ENCODE measurements at regions not wholly inside any gene's neighbourhood (a gene's known extent, or its start where the extent isn't known, plus 50 kb on each side); places are given as distances from the start of the nearest gene placed in this dataset.

- no peak overlapping the region for H3K27ac ChIP-seq
- no peak for TF ChIP-seq CTCF (conservative IDR thresholded peaks at IDR 0.05)
Observed at GRCh38 chr11:98771791-98772190, 249.0 kb upstream of the CNTN5 start.

GRCh38 chr11:98772893-98773292 is 247.9 kb upstream of the CNTN5 start:
- no peak for TF ChIP-seq CTCF (conservative IDR thresholded peaks at IDR 0.05)
- no peak overlapping the region for H3K27ac ChIP-seq

- no peak for TF ChIP-seq CTCF (conservative IDR thresholded peaks at IDR 0.05)
- no peak overlapping the region for H3K27ac ChIP-seq
Observed at GRCh38 chr11:98793276-98793675, 227.5 kb upstream of the CNTN5 start.

GRCh38 chr11:98798333-98798732 is 222.4 kb upstream of the CNTN5 start:
- TF ChIP-seq CTCF (conservative IDR thresholded peaks at IDR 0.05) = no peak
- H3K27ac ChIP-seq = no peak overlapping the region

GRCh38 chr11:98800696-98801095 is 220.1 kb upstream of the CNTN5 start:
- H3K27ac ChIP-seq = no peak overlapping the region
- TF ChIP-seq CTCF (conservative IDR thresholded peaks at IDR 0.05) = no peak

GRCh38 chr11:98828986-98829708 is 191.6 kb upstream of the CNTN5 start:
- H3K27ac ChIP-seq = peak overlapping the region; percentile 31
- TF ChIP-seq CTCF (conservative IDR thresholded peaks at IDR 0.05) = no peak

GRCh38 chr11:98829971-98830370 is 190.8 kb upstream of the CNTN5 start:
- TF ChIP-seq CTCF (conservative IDR thresholded peaks at IDR 0.05) = no peak
- H3K27ac ChIP-seq = peak overlapping the region; percentile 31
